Ovary (tissue), 7 donors: ENCODE measurements at regions not wholly inside any gene's neighbourhood (a gene's known extent, or its start where the extent isn't known, plus 50 kb on each side); places are given as distances from the start of the nearest gene placed in this dataset.

Experiments used
- DNase-seq, 5 donors: peaks; one replicate each; pipeline ENCODE4 v3.0.0-alpha.2; 2019 to 2020
- H3K27ac ChIP-seq, 2 donors: fragments of 200-600 bp; one replicate each; pipeline versions ENCODE4 v1.5.1 to v1.8.0; 2019 to 2022
- H3K27me3 ChIP-seq: fragments of 200-600 bp; one replicate; pipeline ENCODE4 v1.8.0; 2022
- H3K36me3 ChIP-seq: fragments of 200-600 bp; sonication (generic); one replicate; pipeline ENCODE4 v1.5.1; 2019
- H3K4me1 ChIP-seq: one replicate; pipeline ENCODE4 v1.8.1; 2013; ENCODE audit warnings: mild to moderate bottlenecking, moderate library complexity; ENCODE audit not compliant: insufficient read depth
- H3K4me3 ChIP-seq: fragments of 200-600 bp; sonication (generic); one replicate; pipeline ENCODE4 v1.5.1; 2017
- H3K9me3 ChIP-seq, 2 donors: fragments of 200-600 bp in 1 of 2; sonication (generic) in 1 of 2; one replicate each; pipeline versions ENCODE4 v1.5.1 to v1.8.1; 2013 to 2019; ENCODE audit warnings: mild to moderate bottlenecking in 1 of 2, moderate library complexity in 1 of 2
- CTCF ChIP-seq, 3 donors: fragments of 450-650 bp in 2 of 3; fragments of 200-600 bp in 1 of 3; IDR thresholded peaks; one replicate each; pipeline versions ENCODE4 v1.5.1 to v1.8.0; 2016 to 2022; ENCODE audit warnings: antibody characterized with exemption in 3 of 3, mild to moderate bottlenecking in 1 of 3
- EP300 ChIP-seq: sonication (generic); formaldehyde crosslinking; IDR thresholded peaks from one replicate; pipeline ENCODE4 v1.6.1; 2017; ENCODE audit warnings: antibody characterized with exemption
- POLR2A ChIP-seq: fragments of 450-650 bp; IDR thresholded peaks from one replicate; pipeline ENCODE4 v1.6.1; 2017; ENCODE audit warnings: antibody characterized with exemption, mild to moderate bottlenecking, moderate library complexity
- WGBS, 3 donors: extraction: QIAGEN DNeasy Blood & Tissue Kit in 1 of 3; methylation state at CpG; one replicate each; pipeline versions ENCODE4 v1.1.5 to v1.1.7; 2013 to 2017; 5-methylcytosine and 5-hydroxymethylcytosine counted together
- intact Hi-C, 4 donors: fragments of 100-400 bp; cut with DNase I; formaldehyde crosslinking; loops; one replicate each; pipeline versions ENCODE4 v1.11.0 to v1.15.1; 2022 to 2023
- donor health status: DM: no; HTN: no; CAD: no; lungs with moderate emphysema.
- donor health status: DM: no; HTN: no; CAD: no.
- donor health status: Bipolar disorder and iron deficiency.
- donor health status: DM: no; HTN: no; CAD: no.
- donor health status: DM: yes; HTN: yes; CAD: no.

- no peaks in the 10 kb centered on the region for H3K27me3 ChIP-seq
- no peaks in the 10 kb centered on the region for H3K4me1 ChIP-seq
- no peak overlapping the region for H3K27ac ChIP-seq
- WGBS, 3 donors, result 80 to 87% (median 84%) methylated on average over 5 of the region's 5 CpGs
- no peak for TF ChIP-seq EP300
- no peak for TF ChIP-seq POLR2A
- TF ChIP-seq CTCF (IDR thresholded peaks at IDR 0.05), result no peak
- no peak overlapping the region for H3K4me3 ChIP-seq
- no peak for DNase-seq
- intact Hi-C loops, result no loop called here
- no peaks in the 10 kb centered on the region for H3K9me3 ChIP-seq
- no peaks in the 10 kb centered on the region for H3K36me3 ChIP-seq
These were observed 801.5 kb upstream of the SPRY2 start for GRCh38 chr13:81142306-81142999.

GRCh38 chr13:81140675-81141074, 799.7 kb upstream of the SPRY2 start:
- no peak for TF ChIP-seq CTCF (IDR thresholded peaks at IDR 0.05)
- no peak for TF ChIP-seq POLR2A
- TF ChIP-seq EP300, result no peak
- H3K4me1 ChIP-seq, result no peaks in the 10 kb centered on the region
- H3K27me3 ChIP-seq, result no peaks in the 10 kb centered on the region
- intact Hi-C loops, result no loop called here
- DNase-seq, result no peak
- no peak overlapping the region for H3K27ac ChIP-seq
- 73 to 77% (median 75%) methylated on average over 3 of the region's 3 CpGs for WGBS, 3 donors
- no peaks in the 10 kb centered on the region for H3K36me3 ChIP-seq
- no peak overlapping the region for H3K4me3 ChIP-seq
- no peaks in the 10 kb centered on the region for H3K9me3 ChIP-seq

- WGBS, 3 donors, result 57 to 65% (median 59%) methylated on average over 4 of the region's 4 CpGs
- TF ChIP-seq EP300 (no peak), POLR2A (no peak), CTCF (IDR thresholded peaks at IDR 0.05) (no peak)
- no peak overlapping the region for H3K4me3 ChIP-seq
- no peak overlapping the region for H3K27ac ChIP-seq
- H3K27me3 ChIP-seq, result no peaks in the 10 kb centered on the region
- no peaks in the 10 kb centered on the region for H3K4me1 ChIP-seq
- H3K9me3 ChIP-seq, result no peaks in the 10 kb centered on the region
- DNase-seq, result no peak
- no peaks in the 10 kb centered on the region for H3K36me3 ChIP-seq
- intact Hi-C loops, result no loop called here
These were observed 799.1 kb upstream of the SPRY2 start for GRCh38 chr13:81139987-81140386.

GRCh38 chr13:81138353-81138980, 797.5 kb upstream of the SPRY2 start:
- no peak for DNase-seq
- Histone ChIP-seq H3K27ac (no peak overlapping the region), H3K36me3 (no peaks in the 10 kb centered on the region), H3K4me1 (no peaks in the 10 kb centered on the region), H3K27me3 (no peaks in the 10 kb centered on the region), H3K9me3 (no peaks in the 10 kb centered on the region), H3K4me3 (no peak overlapping the region)
- intact Hi-C loops, result no loop called here
- 70 to 73% (median 73%) methylated on average over 8 of the region's 8 CpGs for WGBS, 3 donors
- no peak for TF ChIP-seq CTCF (IDR thresholded peaks at IDR 0.05)
- TF ChIP-seq EP300, result no peak
- TF ChIP-seq POLR2A, result no peak
